ENCODE measurements at regions not wholly inside any gene's neighbourhood (a gene's known extent, or its start where the extent isn't known, plus 50 kb on each side); places are given as distances from the start of the nearest gene placed in this dataset.

DNA sequence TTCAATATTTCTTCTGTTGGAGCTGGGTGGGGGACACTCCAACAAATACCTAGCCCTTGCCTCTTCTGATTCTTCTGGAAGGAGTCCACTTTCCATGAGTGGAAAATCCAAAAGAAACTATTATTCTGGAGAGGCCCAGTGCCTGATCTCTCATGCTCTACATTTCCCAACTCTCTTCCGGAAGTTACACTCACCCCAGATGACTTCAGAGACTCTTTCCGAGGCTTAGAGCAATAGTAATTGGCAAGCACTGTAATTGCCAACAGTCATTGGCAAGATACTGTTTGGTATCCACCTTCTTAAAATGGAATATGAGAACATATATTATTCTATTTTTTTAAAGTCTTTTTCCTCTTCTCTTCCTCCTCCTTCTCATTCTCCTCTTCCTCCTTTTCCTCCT is 60.5 kb upstream of the CYRIA start:
- TF ChIP-seq, protein P1, sequence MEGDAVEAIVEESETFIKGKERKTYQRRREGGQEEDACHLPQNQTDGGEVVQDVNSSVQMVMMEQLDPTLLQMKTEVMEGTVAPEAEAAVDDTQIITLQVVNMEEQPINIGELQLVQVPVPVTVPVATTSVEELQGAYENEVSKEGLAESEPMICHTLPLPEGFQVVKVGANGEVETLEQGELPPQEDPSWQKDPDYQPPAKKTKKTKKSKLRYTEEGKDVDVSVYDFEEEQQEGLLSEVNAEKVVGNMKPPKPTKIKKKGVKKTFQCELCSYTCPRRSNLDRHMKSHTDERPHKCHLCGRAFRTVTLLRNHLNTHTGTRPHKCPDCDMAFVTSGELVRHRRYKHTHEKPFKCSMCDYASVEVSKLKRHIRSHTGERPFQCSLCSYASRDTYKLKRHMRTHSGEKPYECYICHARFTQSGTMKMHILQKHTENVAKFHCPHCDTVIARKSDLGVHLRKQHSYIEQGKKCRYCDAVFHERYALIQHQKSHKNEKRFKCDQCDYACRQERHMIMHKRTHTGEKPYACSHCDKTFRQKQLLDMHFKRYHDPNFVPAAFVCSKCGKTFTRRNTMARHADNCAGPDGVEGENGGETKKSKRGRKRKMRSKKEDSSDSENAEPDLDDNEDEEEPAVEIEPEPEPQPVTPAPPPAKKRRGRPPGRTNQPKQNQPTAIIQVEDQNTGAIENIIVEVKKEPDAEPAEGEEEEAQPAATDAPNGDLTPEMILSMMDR (IDR thresholded peaks at IDR 0.05): no peak
- TF ChIP-seq POLR2AphosphoS5 (IDR thresholded peaks at IDR 0.05; ENCODE audit: insufficient read depth in 1 of 2, low read depth in 1 of 2): no peak
